ENCODE measurements at regions not wholly inside any gene's neighbourhood (a gene's known extent, or its start where the extent isn't known, plus 50 kb on each side); places are given as distances from the start of the nearest gene placed in this dataset.
"Not testable (repeated sequence)": the region's sequence is repeated elsewhere in the genome, so short reads cannot be mapped to it uniquely, and the experiment has no call there.

GRCh38 chr4:60913002-60913401 is 287.1 kb upstream of the ADGRL3 start:
- TF ChIP-seq EZH2 (IDR thresholded peaks at IDR 0.05; ENCODE audit: borderline replicate concordance, low read depth, low read length, poor library complexity, severe bottlenecking): no peak
- no peak for TF ChIP-seq CTCF (conservative IDR thresholded peaks at IDR 0.05; ENCODE audit: low read depth, low read length)
- H3K9me3 ChIP-seq (ENCODE audit: low read depth, low read length, poor library complexity, severe bottlenecking): peaks cover 5% of the 10 kb centered on the region
- intact Hi-C loops (cut with micrococcal nuclease; ENCODE audit: unreplicated experiment): no loop called here
- ChIA-PET POLR2A (ENCODE audit: low non-redundant PET) (no interaction called here), CTCF (no interaction called here)
- no peak overlapping the region for H3K27ac ChIP-seq (ENCODE audit: low read depth, low read length, poor library complexity, severe bottlenecking)
- DNase-seq (ENCODE audit: low spot score): no peak
- no peaks in the 10 kb centered on the region for H3K36me3 ChIP-seq (ENCODE audit: insufficient read depth, low read length, poor library complexity, severe bottlenecking)
- no TSS peak for BruUV-seq (replicated peaks)
- no peaks in the 10 kb centered on the region for H3K4me1 ChIP-seq (ENCODE audit: insufficient read depth, low read length, poor library complexity, severe bottlenecking)
- no peak overlapping the region for H3K4me3 ChIP-seq (ENCODE audit: low read depth, low read length, poor library complexity, severe bottlenecking)
- no peaks in the 10 kb centered on the region for H3K27me3 ChIP-seq (replicated peaks; ENCODE audit: insufficient read depth, low read depth, low read length, poor library complexity)

GRCh38 chr4:60913671-60914070 is 286.5 kb upstream of the ADGRL3 start:
- no peak overlapping the region for H3K4me3 ChIP-seq (ENCODE audit: low read depth, low read length, poor library complexity, severe bottlenecking)
- BruUV-seq (replicated peaks): no TSS peak
- CTCF ChIA-PET: no interaction called here
- POLR2A ChIA-PET (ENCODE audit: low non-redundant PET): no interaction called here
- no peaks in the 10 kb centered on the region for H3K36me3 ChIP-seq (ENCODE audit: insufficient read depth, low read length, poor library complexity, severe bottlenecking)
- H3K4me1 ChIP-seq (ENCODE audit: insufficient read depth, low read length, poor library complexity, severe bottlenecking): no peaks in the 10 kb centered on the region
- no peak for TF ChIP-seq CTCF (conservative IDR thresholded peaks at IDR 0.05; ENCODE audit: low read depth, low read length)
- no peak for TF ChIP-seq EZH2 (IDR thresholded peaks at IDR 0.05; ENCODE audit: borderline replicate concordance, low read depth, low read length, poor library complexity, severe bottlenecking)
- intact Hi-C loops (cut with micrococcal nuclease; ENCODE audit: unreplicated experiment): no loop called here
- DNase-seq (ENCODE audit: low spot score): no peak
- H3K27me3 ChIP-seq (replicated peaks; ENCODE audit: insufficient read depth, low read depth, low read length, poor library complexity): no peaks in the 10 kb centered on the region
- H3K27ac ChIP-seq (ENCODE audit: low read depth, low read length, poor library complexity, severe bottlenecking): no peak overlapping the region
- peaks cover 5% of the 10 kb centered on the region for H3K9me3 ChIP-seq (ENCODE audit: low read depth, low read length, poor library complexity, severe bottlenecking)

- H3K27ac ChIP-seq (ENCODE audit: low read depth, low read length, poor library complexity, severe bottlenecking); H3K4me1 ChIP-seq (ENCODE audit: insufficient read depth, low read length, poor library complexity, severe bottlenecking); H3K27me3 ChIP-seq (replicated peaks; ENCODE audit: insufficient read depth, low read depth, low read length, poor library complexity); DNase-seq (ENCODE audit: low spot score); BruUV-seq (replicated peaks); CTCF ChIA-PET; H3K36me3 ChIP-seq (ENCODE audit: insufficient read depth, low read length, poor library complexity, severe bottlenecking); H3K9me3 ChIP-seq (ENCODE audit: low read depth, low read length, poor library complexity, severe bottlenecking); intact Hi-C loops (cut with micrococcal nuclease; ENCODE audit: unreplicated experiment); POLR2A ChIA-PET (ENCODE audit: low non-redundant PET); H3K4me3 ChIP-seq (ENCODE audit: low read depth, low read length, poor library complexity, severe bottlenecking): not testable (repeated sequence)
Measured at GRCh38 chr4:60921735-60922134, 278.4 kb upstream of the ADGRL3 start.

- Histone ChIP-seq H3K27me3 (replicated peaks; ENCODE audit: insufficient read depth, low read depth, low read length, poor library complexity) (no peaks in the 10 kb centered on the region), H3K36me3 (ENCODE audit: insufficient read depth, low read length, poor library complexity, severe bottlenecking) (no peaks in the 10 kb centered on the region), H3K4me1 (ENCODE audit: insufficient read depth, low read length, poor library complexity, severe bottlenecking) (no peaks in the 10 kb centered on the region), H3K4me3 (ENCODE audit: low read depth, low read length, poor library complexity, severe bottlenecking) (no peak overlapping the region), H3K9me3 (ENCODE audit: low read depth, low read length, poor library complexity, severe bottlenecking) (no peaks in the 10 kb centered on the region), H3K27ac (ENCODE audit: low read depth, low read length, poor library complexity, severe bottlenecking) (no peak overlapping the region)
- CTCF ChIA-PET: no interaction called here
- POLR2A ChIA-PET (ENCODE audit: low non-redundant PET): no interaction called here
- BruUV-seq (replicated peaks): no TSS peak
- no peak for TF ChIP-seq EZH2 (IDR thresholded peaks at IDR 0.05; ENCODE audit: borderline replicate concordance, low read depth, low read length, poor library complexity, severe bottlenecking)
- TF ChIP-seq CTCF (conservative IDR thresholded peaks at IDR 0.05; ENCODE audit: low read depth, low read length): no peak
- intact Hi-C loops (cut with micrococcal nuclease; ENCODE audit: unreplicated experiment): no loop called here
- DNase-seq (ENCODE audit: low spot score): no peak
Measured at GRCh38 chr4:60923075-60923474, 277.1 kb upstream of the ADGRL3 start.
